Skeletal muscle tissue (tissue), 3 donors: ENCODE measurements at regions not wholly inside any gene's neighbourhood (a gene's known extent, or its start where the extent isn't known, plus 50 kb on each side); places are given as distances from the start of the nearest gene placed in this dataset.

Source experiments
- H3K27ac ChIP-seq: one replicate; pipeline ENCODE4 v1.7.0; 2013; ENCODE audit warnings: mild to moderate bottlenecking, low read depth, low read length, inconsistent platforms
- H3K27me3 ChIP-seq, 3 donors: one replicate each; pipeline ENCODE4 v1.7.0; 2013; ENCODE audit warnings: low read length in 3 of 3; ENCODE audit not compliant: control insufficient read depth in 3 of 3, insufficient read depth in 3 of 3
- H3K36me3 ChIP-seq, 3 donors: one replicate each; pipeline ENCODE4 v1.7.0; 2013; ENCODE audit warnings: low read length in 3 of 3; ENCODE audit not compliant: control insufficient read depth in 3 of 3, insufficient read depth in 3 of 3
- H3K4me1 ChIP-seq, 3 donors: one replicate each; pipeline ENCODE4 v1.7.0; 2013; ENCODE audit warnings: low read length in 3 of 3, mild to moderate bottlenecking in 3 of 3; ENCODE audit not compliant: control insufficient read depth in 3 of 3, insufficient read depth in 3 of 3
- H3K4me3 ChIP-seq, 3 donors: one replicate each; pipeline ENCODE4 v1.7.0; 2013; ENCODE audit warnings: low read length in 3 of 3
- H3K9ac ChIP-seq, 3 donors: one replicate each; pipeline ENCODE4 v1.7.0; 2013; ENCODE audit warnings: low read length in 3 of 3, mild to moderate bottlenecking in 3 of 3, moderate library complexity in 2 of 3, low read depth in 1 of 3
- H3K9me3 ChIP-seq, 3 donors: one replicate each; pipeline ENCODE4 v1.7.0; 2013; ENCODE audit warnings: low read length in 3 of 3; ENCODE audit not compliant: control insufficient read depth in 3 of 3
- donor health status: Osteomylitis.

GRCh38 chr12:87883806-87884205 is 145.4 kb downstream of the C12orf50 start:
- H3K9me3 ChIP-seq = no peaks in the 10 kb centered on the region
- H3K27ac ChIP-seq = no peak overlapping the region
- no peaks in the 10 kb centered on the region for H3K36me3 ChIP-seq
- no peak overlapping the region for H3K9ac ChIP-seq
- H3K4me3 ChIP-seq = no peak overlapping the region
- H3K27me3 ChIP-seq = no peaks in the 10 kb centered on the region
- H3K4me1 ChIP-seq = no peaks in the 10 kb centered on the region

- no peaks in the 10 kb centered on the region for H3K9me3 ChIP-seq
- H3K4me3 ChIP-seq = no peak overlapping the region
- no peak overlapping the region for H3K9ac ChIP-seq
- no peaks in the 10 kb centered on the region for H3K27me3 ChIP-seq
- H3K4me1 ChIP-seq = no peaks in the 10 kb centered on the region
- H3K36me3 ChIP-seq = no peaks in the 10 kb centered on the region
- no peak overlapping the region for H3K27ac ChIP-seq
Observed at GRCh38 chr12:87879141-87879540, 150.1 kb downstream of the C12orf50 start.

GRCh38 chr12:87870493-87871460 is 158.4 kb downstream of the C12orf50 start:
- Histone ChIP-seq H3K4me3 (no peak overlapping the region), H3K27ac (no peak overlapping the region), H3K36me3 (no peaks in the 10 kb centered on the region), H3K4me1 (no peaks in the 10 kb centered on the region), H3K9me3 (no peaks in the 10 kb centered on the region), H3K9ac (no peak overlapping the region), H3K27me3 (no peaks in the 10 kb centered on the region)

GRCh38 chr12:87870061-87870460 is 159.1 kb downstream of the C12orf50 start:
- Histone ChIP-seq H3K9ac (no peak overlapping the region), H3K4me1 (no peaks in the 10 kb centered on the region), H3K36me3 (no peaks in the 10 kb centered on the region), H3K9me3 (no peaks in the 10 kb centered on the region), H3K27ac (no peak overlapping the region), H3K4me3 (no peak overlapping the region), H3K27me3 (no peaks in the 10 kb centered on the region)

- Histone ChIP-seq H3K9me3 (no peaks in the 10 kb centered on the region), H3K9ac (no peak overlapping the region), H3K4me3 (no peak overlapping the region), H3K36me3 (no peaks in the 10 kb centered on the region), H3K4me1 (no peaks in the 10 kb centered on the region), H3K27me3 (no peaks in the 10 kb centered on the region), H3K27ac (no peak overlapping the region)
Observed at GRCh38 chr12:87866578-87867292, 162.5 kb downstream of the C12orf50 start.

- no peak overlapping the region for H3K9ac ChIP-seq
- H3K27me3 ChIP-seq = no peaks in the 10 kb centered on the region
- no peaks in the 10 kb centered on the region for H3K4me1 ChIP-seq
- H3K27ac ChIP-seq = no peak overlapping the region
- H3K4me3 ChIP-seq = no peak overlapping the region
- no peaks in the 10 kb centered on the region for H3K9me3 ChIP-seq
- H3K36me3 ChIP-seq = no peaks in the 10 kb centered on the region
Observed at GRCh38 chr12:87861791-87862190, 167.4 kb downstream of the C12orf50 start.

- no peaks in the 10 kb centered on the region for H3K4me1 ChIP-seq
- no peak overlapping the region for H3K9ac ChIP-seq
- no peaks in the 10 kb centered on the region for H3K27me3 ChIP-seq
- H3K36me3 ChIP-seq = no peaks in the 10 kb centered on the region
- H3K27ac ChIP-seq = no peak overlapping the region
- no peak overlapping the region for H3K4me3 ChIP-seq
- no peaks in the 10 kb centered on the region for H3K9me3 ChIP-seq
Observed at GRCh38 chr12:87853448-87854003, 175.7 kb downstream of the C12orf50 start.

- Histone ChIP-seq H3K4me3 (no peak overlapping the region), H3K9ac (no peak overlapping the region), H3K27me3 (no peaks in the 10 kb centered on the region), H3K9me3 (no peaks in the 10 kb centered on the region), H3K27ac (no peak overlapping the region), H3K4me1 (no peaks in the 10 kb centered on the region), H3K36me3 (no peaks in the 10 kb centered on the region)
Observed at GRCh38 chr12:87849074-87849473, 180.1 kb downstream of the C12orf50 start.

- H3K4me1 ChIP-seq = no peaks in the 10 kb centered on the region
- no peaks in the 10 kb centered on the region for H3K9me3 ChIP-seq
- no peaks in the 10 kb centered on the region for H3K36me3 ChIP-seq
- H3K27me3 ChIP-seq = no peaks in the 10 kb centered on the region
- H3K27ac ChIP-seq = no peak overlapping the region
- no peak overlapping the region for H3K4me3 ChIP-seq
- no peak overlapping the region for H3K9ac ChIP-seq
Observed at GRCh38 chr12:87848248-87848868, 180.8 kb downstream of the C12orf50 start.
